Endodermal cell (in vitro differentiated cells): ENCODE measurements at regions not wholly inside any gene's neighbourhood (a gene's known extent, or its start where the extent isn't known, plus 50 kb on each side); places are given as distances from the start of the nearest gene placed in this dataset.

Experiments used
- DNase-seq: peaks from one replicate; pipeline ENCODE4 v3.0.0-alpha.2; 2017
- H3K27ac ChIP-seq: 2 replicates; pipeline ENCODE4 v1.5.1; 2013; ENCODE audit warnings: mild to moderate bottlenecking, low read depth, low read length, moderate library complexity
- H3K27me3 ChIP-seq: 2 replicates; pipeline ENCODE4 v1.6.1; 2013; ENCODE audit warnings: mild to moderate bottlenecking, low read length, moderate library complexity; ENCODE audit not compliant: insufficient read depth, control insufficient read depth, poor library complexity, severe bottlenecking
- H3K36me3 ChIP-seq: 2 replicates; pipeline ENCODE4 v1.7.0; 2013; ENCODE audit warnings: mild to moderate bottlenecking, low read length, moderate library complexity; ENCODE audit not compliant: control insufficient read depth, insufficient read depth
- H3K4me1 ChIP-seq: one replicate; pipeline ENCODE4 v1.7.0; 2013; ENCODE audit warnings: low read length; ENCODE audit not compliant: control insufficient read depth, insufficient read depth
- H3K4me3 ChIP-seq: 2 replicates; pipeline ENCODE4 v1.5.1; 2013; ENCODE audit warnings: mild to moderate bottlenecking, low read length, moderate library complexity
- H3K9ac ChIP-seq: 2 replicates; pipeline ENCODE4 v1.6.1; 2013; ENCODE audit warnings: mild to moderate bottlenecking, low read length, moderate library complexity; ENCODE audit not compliant: poor library complexity, severe bottlenecking; ENCODE audit errors: extremely low read depth
- H3K9me3 ChIP-seq: 2 replicates; pipeline ENCODE4 v1.6.1; 2013; ENCODE audit warnings: mild to moderate bottlenecking, low read length, moderate library complexity; ENCODE audit not compliant: control insufficient read depth
- H3K27ac Mint-ChIP-seq: 2 replicates; pipeline ENCODE4 v1.8.0; 2020; ENCODE audit warnings: mixed read lengths
- H3K27me3 Mint-ChIP-seq: 2 replicates; pipeline ENCODE4 v1.8.0; 2021; ENCODE audit warnings: mild to moderate bottlenecking, mixed read lengths; ENCODE audit not compliant: insufficient read depth
- H3K36me3 Mint-ChIP-seq: 2 replicates; pipeline ENCODE4 v1.8.0; 2020; ENCODE audit warnings: low read depth, mixed read lengths
- H3K4me1 Mint-ChIP-seq: 2 replicates; pipeline ENCODE4 v1.8.0; 2020; ENCODE audit warnings: mixed read lengths
- H3K4me3 Mint-ChIP-seq: 2 replicates; pipeline ENCODE4 v1.8.0; 2020; ENCODE audit warnings: mild to moderate bottlenecking, moderate library complexity, mixed read lengths
- H3K9me3 Mint-ChIP-seq: 2 replicates; pipeline ENCODE4 v1.8.0; 2020; ENCODE audit warnings: mild to moderate bottlenecking, mixed read lengths
- CTCF ChIP-seq: fragments of 200-600 bp; sonication (generic); conservative IDR thresholded peaks from 2 replicates; pipeline ENCODE4 v1.5.0; 2021; ENCODE audit warnings: antibody characterized with exemption, mild to moderate bottlenecking
- whole genome bisulfite sequencing, 2 experiments: methylation state at CpG; one replicate each; pipeline versions ENCODE4 v1.1.5 to v1.1.7; 2013; ENCODE audit warnings: missing lambda C conversion rate in 2 of 2, mixed read lengths in 1 of 2; ENCODE audit not compliant: insufficient coverage in 1 of 2, insufficient read length in 1 of 2; 5-methylcytosine and 5-hydroxymethylcytosine counted together

GRCh38 chr12:94763462-94763861, 113.1 kb upstream of the TMCC3 start:
- Histone ChIP-seq H3K4me1 (no peaks in the 10 kb centered on the region), H3K9ac (no peak overlapping the region), H3K9me3 (no peaks in the 10 kb centered on the region), H3K27ac (no peak overlapping the region), H3K36me3 (no peaks in the 10 kb centered on the region), H3K4me3 (no peak overlapping the region), H3K27me3 (no peaks in the 10 kb centered on the region)
- H3K36me3 Mint-ChIP-seq = no peaks in the 10 kb centered on the region
- no peak for TF ChIP-seq CTCF
- H3K4me1 Mint-ChIP-seq = peaks cover 3% of the 10 kb centered on the region
- 97 to 100% methylated on average over 5 to 6 of the region's 6 CpGs for WGBS, 2 experiments
- H3K4me3 Mint-ChIP-seq = no peak overlapping the region
- H3K27me3 Mint-ChIP-seq = peaks cover 1% of the 10 kb centered on the region
- H3K27ac Mint-ChIP-seq = no peak overlapping the region
- no peaks in the 10 kb centered on the region for H3K9me3 Mint-ChIP-seq
- no peak for DNase-seq

- no peak for TF ChIP-seq CTCF
- 73% methylated on average over 3 of the region's 3 CpGs; no CpG with 5 or more reads in 1 of the 2 experiments for whole genome bisulfite sequencing, 2 experiments
- Mint-ChIP-seq H3K27me3 (peaks cover 1% of the 10 kb centered on the region), H3K27ac (no peak overlapping the region), H3K9me3 (no peaks in the 10 kb centered on the region), H3K36me3 (no peaks in the 10 kb centered on the region), H3K4me3 (no peak overlapping the region), H3K4me1 (peaks cover 3% of the 10 kb centered on the region)
- H3K9me3 ChIP-seq = no peaks in the 10 kb centered on the region
- H3K4me1 ChIP-seq = no peaks in the 10 kb centered on the region
- no peak overlapping the region for H3K27ac ChIP-seq
- H3K36me3 ChIP-seq = no peaks in the 10 kb centered on the region
- no peak overlapping the region for H3K4me3 ChIP-seq
- no peak overlapping the region for H3K9ac ChIP-seq
- DNase-seq = no peak
- no peaks in the 10 kb centered on the region for H3K27me3 ChIP-seq
Measured at GRCh38 chr12:94762943-94763342, 112.6 kb upstream of the TMCC3 start.

- TF ChIP-seq CTCF = no peak
- Mint-ChIP-seq H3K27me3 (peaks cover 1% of the 10 kb centered on the region), H3K9me3 (no peaks in the 10 kb centered on the region), H3K4me1 (peaks cover 3% of the 10 kb centered on the region), H3K4me3 (no peak overlapping the region), H3K36me3 (no peaks in the 10 kb centered on the region), H3K27ac (no peak overlapping the region)
- DNase-seq = no peak
- H3K9ac ChIP-seq = no peak overlapping the region
- no peak overlapping the region for H3K27ac ChIP-seq
- no peaks in the 10 kb centered on the region for H3K27me3 ChIP-seq
- H3K4me3 ChIP-seq = no peak overlapping the region
- WGBS, 2 experiments = 82 to 97% methylated on average over 2 to 3 of the region's 4 CpGs
- no peaks in the 10 kb centered on the region for H3K9me3 ChIP-seq
- H3K36me3 ChIP-seq = no peaks in the 10 kb centered on the region
- H3K4me1 ChIP-seq = no peaks in the 10 kb centered on the region
Measured at GRCh38 chr12:94762259-94762942, 112.0 kb upstream of the TMCC3 start.
